HepG2 (cell line): ENCODE measurements at regions not wholly inside any gene's neighbourhood (a gene's known extent, or its start where the extent isn't known, plus 50 kb on each side); places are given as distances from the start of the nearest gene placed in this dataset.
A peak's percentile ranks its signal among the peaks of the same experiment; 100 is the strongest.

Experiments
- ATAC-seq: fragments of 200-7000 bp; cut with Tn5 transposase; 3 replicates; pipeline ENCODE4 v1.9.1; 2020; ENCODE audit warnings: mild to moderate bottlenecking, moderate library complexity
- BruUV-seq: library from RNA; stranded (reverse); fragments of 400-500 nt; replicated peaks from 2 replicates; lab custom pipeline; 2021; lab: Mats Ljungman, UMichigan
- CTCF ChIA-PET: fragments of 300-600 bp; formaldehyde crosslinking; extraction: SDS; loops from one replicate; lab custom pipeline; 2021; ENCODE audit warnings: low total read pairs, inconsistent platforms, low intra/inter-chr PET ratio; lab: Yijun Ruan, JAX
- POLR2A ChIA-PET: fragments of 350-600 bp; sonication (Branson Sonifier 250); formaldehyde crosslinking; loops from one replicate; lab custom pipeline; 2020; ENCODE audit warnings: antibody characterized with exemption, inconsistent platforms; lab: Yijun Ruan, JAX
- DNase-seq: peaks from one replicate; pipeline ENCODE4 v3.0.0-alpha.2; 2015; ENCODE audit warnings: low spot score
- FAIRE-seq: peaks from 3 replicates; lab custom pipeline; 2011; peaks lifted over from hg19 to GRCh38; lab: Jason Lieb, UNC
- H2AFZ ChIP-seq: one replicate; pipeline ENCODE4 v1.6.1; 2011; ENCODE audit warnings: low read length, inconsistent platforms
- H3K27ac ChIP-seq: fragments of 300-600 bp; 3 replicates; pipeline ENCODE4 v1.8.0; 2011; ENCODE audit warnings: mixed run types, mild to moderate bottlenecking, mixed read lengths, low read length, inconsistent platforms; ENCODE audit not compliant: insufficient read depth; ENCODE audit errors: extremely low read length
- H3K27me3 ChIP-seq, 2 experiments: fragments of 200-600 bp in 1 of 2; 2 replicates in 1 of 2; 3 replicates in 1 of 2; pipeline versions ENCODE4 v1.6.0 to v1.8.0; 2011; ENCODE audit warnings: low read length in 2 of 2, mild to moderate bottlenecking in 2 of 2, moderate library complexity in 2 of 2, inconsistent platforms in 1 of 2; ENCODE audit not compliant: insufficient read depth in 2 of 2, control insufficient read depth in 1 of 2
- H3K36me3 ChIP-seq, 2 experiments: fragments of 200-600 bp in 1 of 2; replicated peaks in 1 of 2; 2 replicates in 1 of 2; 3 replicates in 1 of 2; pipeline versions ENCODE4 v1.5.1 to v1.8.0; 2011; ENCODE audit warnings: low read length in 2 of 2, inconsistent platforms in 1 of 2; ENCODE audit not compliant: insufficient read depth in 2 of 2, control insufficient read depth in 1 of 2
- H3K4me1 ChIP-seq: 2 replicates; pipeline ENCODE4 v1.5.1; 2012; ENCODE audit warnings: low read length, inconsistent platforms; ENCODE audit not compliant: insufficient read depth
- H3K4me2 ChIP-seq: 2 replicates; pipeline ENCODE4 v1.6.0; 2011; ENCODE audit warnings: low read depth, low read length, inconsistent platforms
- H3K4me3 ChIP-seq, 3 experiments: fragments of 200-600 bp in 1 of 3; sonication (generic), shearing (Covaris generic) in 1 of 3; replicated peaks in 1 of 3; 2 replicates each; pipeline ENCODE4 v1.5.1; 2011 to 2016; ENCODE audit warnings: low read length in 3 of 3, inconsistent platforms in 2 of 3, low read depth in 2 of 3, mild to moderate bottlenecking in 2 of 3, control low read depth in 1 of 3, mixed read lengths in 1 of 3; ENCODE audit not compliant: insufficient read depth in 1 of 3
- H3K79me2 ChIP-seq: one replicate; pipeline ENCODE4 v1.6.1; 2011; ENCODE audit warnings: low read length, inconsistent platforms; ENCODE audit not compliant: insufficient read depth
- H3K9ac ChIP-seq: 2 replicates; pipeline ENCODE4 v1.6.0; 2011; ENCODE audit warnings: mild to moderate bottlenecking, low read depth, low read length, inconsistent platforms; ENCODE audit not compliant: insufficient read depth
- H3K9me3 ChIP-seq: 2 replicates; pipeline ENCODE4 v1.5.1; 2012; ENCODE audit warnings: mild to moderate bottlenecking, low read length
- H4K20me1 ChIP-seq: 2 replicates; pipeline ENCODE4 v1.6.0; 2011; ENCODE audit warnings: inconsistent platforms, mild to moderate bottlenecking, low read length, moderate library complexity; ENCODE audit not compliant: insufficient read depth
- ATF6 ChIP-seq: sonication (generic); formaldehyde crosslinking; conservative IDR thresholded peaks from 2 replicates; pipeline ENCODE4 v1.4.0; 2020; ENCODE audit warnings: missing genetic modification reagents
- CBX5 ChIP-seq: sonication (generic); formaldehyde crosslinking; IDR thresholded peaks from 2 replicates; pipeline ENCODE4 v1.4.0; 2020; ENCODE audit warnings: missing genetic modification reagents, borderline replicate concordance
- E2F5 ChIP-seq: sonication (generic); formaldehyde crosslinking; conservative IDR thresholded peaks from 2 replicates; pipeline ENCODE4 v1.4.0; 2020; ENCODE audit warnings: missing genetic modification reagents
- ELF1 ChIP-seq: sonication (generic); formaldehyde crosslinking; IDR thresholded peaks from 2 replicates; pipeline ENCODE4 v1.4.0; 2020; ENCODE audit warnings: missing genetic modification reagents
- HNF1B ChIP-seq: sonication (generic); formaldehyde crosslinking; IDR thresholded peaks from 2 replicates; pipeline ENCODE4 v1.5.1; 2020; ENCODE audit warnings: mild to moderate bottlenecking, moderate library complexity, missing genetic modification reagents
- JUND ChIP-seq: sonication (generic); formaldehyde crosslinking; IDR thresholded peaks from 2 replicates; pipeline ENCODE4 v1.8.0; 2022; ENCODE audit warnings: mild to moderate bottlenecking, missing genetic modification reagents
- LCORL ChIP-seq, 2 experiments: fragments of 450-650 bp in 1 of 2; sonication (generic) in 1 of 2; formaldehyde crosslinking in 1 of 2; IDR thresholded peaks; 2 replicates each; pipeline versions ENCODE4 v1.5.0 to v1.6.1; 2017 to 2020; ENCODE audit warnings: antibody characterized with exemption in 1 of 2, missing genetic modification reagents in 1 of 2
- POLR2AphosphoS2 ChIP-seq: IDR thresholded peaks from 2 replicates; pipeline ENCODE4 v1.6.1; 2011; ENCODE audit warnings: low read depth, low read length, improper control_type of control experiment
- SPEN ChIP-seq: sonication (generic); formaldehyde crosslinking; IDR thresholded peaks from 2 replicates; pipeline ENCODE4 v1.5.1; 2020; ENCODE audit warnings: low read depth, mild to moderate bottlenecking, missing genetic modification reagents
- TBX2 ChIP-seq: sonication (generic); formaldehyde crosslinking; IDR thresholded peaks from 2 replicates; pipeline ENCODE4 v1.5.0; 2020; ENCODE audit warnings: missing genetic modification reagents, mild to moderate bottlenecking, borderline replicate concordance
- TEAD2 ChIP-seq: sonication (generic); formaldehyde crosslinking; IDR thresholded peaks from 2 replicates; pipeline ENCODE4 v1.9.0; 2021; ENCODE audit warnings: missing genetic modification reagents
- TEAD3 ChIP-seq: optimal IDR thresholded peaks from 2 replicates; pipeline ENCODE3; 2016; ENCODE audit warnings: borderline replicate concordance
- ZFAT ChIP-seq: sonication (generic); formaldehyde crosslinking; conservative IDR thresholded peaks from 2 replicates; pipeline ENCODE4 v1.8.1; 2023; ENCODE audit warnings: missing genetic modification reagents, inconsistent platforms
- ZNF17 ChIP-seq: sonication (generic); formaldehyde crosslinking; IDR thresholded peaks from 2 replicates; pipeline ENCODE4 v1.5.0; 2020; ENCODE audit warnings: mild to moderate bottlenecking, missing genetic modification reagents
- ZNF777 ChIP-seq: sonication (generic); formaldehyde crosslinking; IDR thresholded peaks from 2 replicates; pipeline ENCODE4 v1.4.0; 2020; ENCODE audit warnings: missing genetic modification reagents
- ZSCAN31 ChIP-seq: sonication (generic); formaldehyde crosslinking; IDR thresholded peaks from 2 replicates; pipeline ENCODE4 v1.5.0; 2020; ENCODE audit warnings: low read depth, mild to moderate bottlenecking, missing genetic modification reagents
- WGBS: methylation state at CpG from one replicate; pipeline ENCODE4 v1.1.6; 2017; ENCODE audit warnings: low lambda C conversion rate; 5-methylcytosine and 5-hydroxymethylcytosine counted together
- in situ Hi-C: cut with HindIII; loops from 2 replicates; pipeline ENCODE4 v1.10.0; 2017; ENCODE audit warnings: low pct_unique_long_range_greater_than_20kb; ENCODE audit not compliant: extremely low pct_ligation_motif_present
- intact Hi-C: fragments of 100-400 bp; cut with micrococcal nuclease; formaldehyde crosslinking; loops from one replicate; pipeline ENCODE4 v1.10.0; 2022; ENCODE audit not compliant: unreplicated experiment

- CTCF ChIA-PET: no interaction called here
These were observed 71.0 kb downstream of the FOXD2 start for GRCh38 chr1:47508702-47509431.

GRCh38 chr1:47510282-47510811 lies 72.5 kb downstream of the FOXD2 start:
- in situ Hi-C loops: no loop called here
- DNase-seq: no peak
- TF ChIP-seq SPEN (CRISPR knock-in tag): no peak
- TF ChIP-seq E2F5 (CRISPR knock-in tag): no peak
- no peak for TF ChIP-seq ATF6
- no peak for TF ChIP-seq ZSCAN31 (CRISPR knock-in tag)
- no peak for TF ChIP-seq TBX2 (CRISPR knock-in tag)
- no peak for TF ChIP-seq ZNF17 (CRISPR knock-in tag)
- TF ChIP-seq POLR2AphosphoS2: no peak
- TF ChIP-seq CBX5: no peak
- no peak for TF ChIP-seq HNF1B (CRISPR knock-in tag)
- no peak for TF ChIP-seq ELF1 (CRISPR knock-in tag)
- TF ChIP-seq TEAD2: no peak
- no peak for TF ChIP-seq ZFAT (CRISPR knock-in tag)

More at GRCh38 chr1:47508702-47509431, 71.0 kb downstream of the FOXD2 start:
- Histone ChIP-seq H3K9ac (no peak overlapping the region), H3K4me3 (peak overlapping the region in 1 of 3 experiments; percentile 37; a peak in 1 of 6 replicates), H3K9me3 (no peaks in the 10 kb centered on the region), H2AFZ (no peak overlapping the region), H3K36me3 (no peaks in the 10 kb centered on the region), H3K4me1 (peaks cover 18% of the 10 kb centered on the region), H3K27me3 (peaks cover 8 to 70% of the 10 kb centered on the region in 2 experiments)
- intact Hi-C loops: no loop called here
- no peak for DNase-seq
- TF ChIP-seq TEAD3 (CRISPR knock-in tag) (no peak), JUND (CRISPR knock-in tag) (no peak), LCORL (IDR thresholded peaks at IDR 0.05) (no peak), LCORL (CRISPR knock-in tag; IDR thresholded peaks at IDR 0.05) (0 out of 2 replicates have a peak, but pooled peaks have one; percentile 9), ZNF777 (CRISPR knock-in tag) (no peak)
- TF ChIP-seq, all 625 proteins: peak for 1
- Histone ChIP-seq H3K79me2 (no peaks in the 10 kb centered on the region), H3K4me2 (peak overlapping the region; percentile 64), H4K20me1 (peaks cover 3% of the 10 kb centered on the region; the same call in 1 of the 2 replicates), H3K27ac (no peak overlapping the region)
- no peak for FAIRE-seq
- in situ Hi-C loops: no loop called here
- 2% methylated on average over 12 of the region's 18 CpGs for WGBS
- POLR2A ChIA-PET: no interaction called here
- ATAC-seq: peak; percentile 53
- no TSS peak for BruUV-seq

More at GRCh38 chr1:47510282-47510811, 72.5 kb downstream of the FOXD2 start:
- peaks cover 3% of the 10 kb centered on the region; the same call in 1 of the 2 replicates for H4K20me1 ChIP-seq
- ChIA-PET POLR2A (no interaction called here), CTCF (no interaction called here)
- FAIRE-seq: no peak
- H3K9me3 ChIP-seq: no peaks in the 10 kb centered on the region
- H3K79me2 ChIP-seq: no peaks in the 10 kb centered on the region
- no peaks in the 10 kb centered on the region for H3K36me3 ChIP-seq
- intact Hi-C loops: no loop called here
- H3K27ac ChIP-seq: no peak overlapping the region
- H3K4me3 ChIP-seq: no peak overlapping the region
- no peak overlapping the region for H2AFZ ChIP-seq
- H3K4me2 ChIP-seq: no peak overlapping the region
- WGBS: 63% methylated on average over 8 of the region's 10 CpGs
- no TSS peak for BruUV-seq
- peaks cover 18% of the 10 kb centered on the region for H3K4me1 ChIP-seq
- H3K9ac ChIP-seq: no peak overlapping the region
- peaks cover 8 to 75% of the 10 kb centered on the region in 2 experiments for H3K27me3 ChIP-seq
- ATAC-seq: no peak
